GM18909 (cell line): ENCODE measurements at regions not wholly inside any gene's neighbourhood (a gene's known extent, or its start where the extent isn't known, plus 50 kb on each side); places are given as distances from the start of the nearest gene placed in this dataset.

ENCODE experiments used
- ATAC-seq: cut with Tn5 transposase; IDR thresholded peaks from one replicate; pipeline ENCODE4 v1.9.1; 2021; ENCODE audit warnings: mild to moderate bottlenecking; ENCODE audit not compliant: unreplicated experiment, poor library complexity

- ATAC-seq = no peak
Measured at GRCh38 chr18:39515299-39515698, 1949.7 kb upstream of the CELF4 start.

- ATAC-seq = no peak
Measured at GRCh38 chr18:39513186-39513585, 1947.6 kb upstream of the CELF4 start.

GRCh38 chr18:39506581-39507330 is 1941.2 kb upstream of the CELF4 start:
- ATAC-seq = no peak

GRCh38 chr18:39500306-39500705 is 1934.7 kb upstream of the CELF4 start:
- no peak for ATAC-seq

- ATAC-seq = no peak
Measured at GRCh38 chr18:39497821-39498220, 1932.2 kb upstream of the CELF4 start.

GRCh38 chr18:39496986-39497385 is 1931.4 kb upstream of the CELF4 start:
- ATAC-seq = no peak

- ATAC-seq = no peak
Measured at GRCh38 chr18:39494211-39494896, 1928.8 kb upstream of the CELF4 start.

- ATAC-seq = no peak
Measured at GRCh38 chr18:39491408-39491807, 1925.8 kb upstream of the CELF4 start.

- ATAC-seq = no peak
Measured at GRCh38 chr18:39489431-39489830, 1923.8 kb upstream of the CELF4 start.

- ATAC-seq = no peak
Measured at GRCh38 chr18:39487932-39488331, 1922.3 kb upstream of the CELF4 start.

GRCh38 chr18:39486268-39486667 is 1920.7 kb upstream of the CELF4 start:
- ATAC-seq = no peak

GRCh38 chr18:39485696-39486095 is 1920.1 kb upstream of the CELF4 start:
- no peak for ATAC-seq

- ATAC-seq = no peak
Measured at GRCh38 chr18:39481281-39481680, 1915.7 kb upstream of the CELF4 start.

- no peak for ATAC-seq
Measured at GRCh38 chr18:39480494-39481195, 1915.0 kb upstream of the CELF4 start.

- ATAC-seq = no peak
Measured at GRCh38 chr18:39464006-39464405, 1898.4 kb upstream of the CELF4 start.

- no peak for ATAC-seq
Measured at GRCh38 chr18:39462436-39462835, 1896.8 kb upstream of the CELF4 start.

- ATAC-seq = no peak
Measured at GRCh38 chr18:39460136-39460535, 1894.5 kb upstream of the CELF4 start.

- no peak for ATAC-seq
Measured at GRCh38 chr18:39455285-39455684, 1889.7 kb upstream of the CELF4 start.

- no peak for ATAC-seq
Measured at GRCh38 chr18:39454866-39455265, 1889.3 kb upstream of the CELF4 start.

- no peak for ATAC-seq
Measured at GRCh38 chr18:39453882-39454281, 1888.3 kb upstream of the CELF4 start.

GRCh38 chr18:39453356-39453755 is 1887.8 kb upstream of the CELF4 start:
- no peak for ATAC-seq
